CD4-positive, alpha-beta T cell treated with Interleukin-17A for 4 hours (primary cell): ENCODE measurements at regions not wholly inside any gene's neighbourhood (a gene's known extent, or its start where the extent isn't known, plus 50 kb on each side); places are given as distances from the start of the nearest gene placed in this dataset.
"Not testable (repeated sequence)": the region's sequence is repeated elsewhere in the genome, so short reads cannot be mapped to it uniquely, and the experiment has no call there.

Experiments
- DNase-seq: peaks from one replicate; pipeline ENCODE4 v3.0.0-alpha.2; 2020; ENCODE audit warnings: mixed read lengths

- no peak for DNase-seq
Observed at GRCh38 chr12:90589956-90590355, 365.0 kb downstream of the CCER1 start.

GRCh38 chr12:90585640-90586304, 369.2 kb downstream of the CCER1 start:
- no peak for DNase-seq

- DNase-seq = no peak
Observed at GRCh38 chr12:90576707-90577106, 378.3 kb downstream of the CCER1 start.

DNA sequence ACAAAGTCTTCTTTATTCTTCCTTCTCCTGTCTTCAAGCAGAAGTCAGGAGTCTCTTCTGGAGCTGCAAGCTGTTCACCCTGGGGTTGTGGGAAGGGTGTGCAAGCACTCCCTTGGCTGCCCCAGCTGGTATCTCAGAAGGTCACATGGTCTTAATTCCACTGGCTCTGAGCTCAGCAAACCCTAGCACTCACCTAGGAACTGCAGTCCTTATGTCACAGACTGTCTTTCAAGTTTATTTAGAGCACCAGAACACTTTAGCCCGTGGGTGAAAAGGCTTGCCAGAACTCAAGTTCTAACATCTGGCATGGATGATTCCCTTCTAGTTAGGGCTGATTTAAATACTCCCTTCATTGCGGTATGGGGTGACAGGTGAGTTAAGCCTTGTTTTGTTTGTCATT, 379.0 kb downstream of the CCER1 start:
- DNase-seq = no peak

- DNase-seq = no peak
Observed at GRCh38 chr12:90574676-90575075, 380.3 kb downstream of the CCER1 start.

DNA sequence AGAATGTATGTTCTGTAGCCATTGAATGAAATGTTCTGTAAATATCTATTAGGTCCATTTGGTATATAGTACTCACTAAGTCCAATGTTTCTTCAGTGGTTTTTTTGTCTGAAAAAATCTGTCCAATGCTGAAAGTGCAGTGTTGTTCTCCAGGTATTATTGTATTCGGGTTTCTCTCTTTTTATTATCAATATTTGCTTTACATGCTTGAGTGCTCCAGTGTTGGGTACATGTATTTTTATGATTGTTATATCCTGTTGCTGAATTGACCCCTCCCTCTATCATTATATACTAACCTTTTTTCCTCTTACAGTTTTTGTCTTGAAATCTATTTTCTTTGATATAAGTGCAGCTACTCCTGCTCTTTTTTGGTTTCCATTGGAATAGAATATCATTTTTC, 382.2 kb downstream of the CCER1 start:
- DNase-seq = no peak

GRCh38 chr12:90569685-90570084, 385.3 kb downstream of the CCER1 start:
- DNase-seq = no peak

GRCh38 chr12:90562671-90563070, 392.3 kb downstream of the CCER1 start:
- no peak for DNase-seq

DNA sequence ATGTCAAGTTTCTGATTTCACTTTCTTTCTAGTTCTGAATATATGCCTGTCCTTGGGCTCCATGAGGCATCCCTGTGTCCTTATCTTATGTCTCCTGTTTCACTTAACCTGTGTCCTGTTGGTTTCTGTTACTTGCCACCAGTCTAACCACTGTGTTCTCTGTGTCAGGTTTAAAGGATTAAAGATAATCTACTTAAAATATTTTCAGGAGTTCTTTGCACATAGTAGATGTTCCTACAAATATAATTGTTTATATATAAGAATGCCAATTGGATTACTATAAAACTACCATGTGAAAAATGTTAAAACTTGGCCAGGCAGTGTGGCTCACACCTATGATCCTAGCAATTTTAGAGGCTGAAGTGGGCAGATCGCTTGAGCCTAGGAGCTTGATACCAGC, 406.4 kb downstream of the CCER1 start:
- DNase-seq = no peak

- DNase-seq = no peak
Observed at GRCh38 chr12:90546511-90546910, 408.5 kb downstream of the CCER1 start.

DNA sequence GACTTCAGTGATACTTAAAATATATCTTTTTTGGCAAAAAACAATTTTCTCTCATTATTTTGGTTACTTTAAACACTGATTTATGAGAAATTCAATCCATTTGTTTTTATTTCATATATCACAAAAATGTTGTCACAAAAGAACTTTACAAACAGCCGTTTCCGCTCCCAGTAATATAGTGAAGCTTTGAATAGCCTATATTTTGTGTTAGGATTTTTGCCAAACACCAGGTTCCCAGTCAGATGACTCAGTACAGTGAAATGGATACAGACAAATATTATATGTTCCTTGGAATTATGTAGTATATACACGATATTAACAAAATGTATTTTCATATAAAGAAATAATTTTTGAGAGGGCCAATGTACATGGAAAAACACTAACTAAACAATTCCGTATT, 411.1 kb downstream of the CCER1 start:
- DNase-seq = no peak

GRCh38 chr12:90543374-90543773, 411.6 kb downstream of the CCER1 start:
- DNase-seq = no peak

GRCh38 chr12:90542852-90543251, 412.1 kb downstream of the CCER1 start:
- DNase-seq = not testable (repeated sequence)

- not testable (repeated sequence) for DNase-seq
Observed at GRCh38 chr12:90533828-90534227, 421.1 kb downstream of the CCER1 start.

DNA sequence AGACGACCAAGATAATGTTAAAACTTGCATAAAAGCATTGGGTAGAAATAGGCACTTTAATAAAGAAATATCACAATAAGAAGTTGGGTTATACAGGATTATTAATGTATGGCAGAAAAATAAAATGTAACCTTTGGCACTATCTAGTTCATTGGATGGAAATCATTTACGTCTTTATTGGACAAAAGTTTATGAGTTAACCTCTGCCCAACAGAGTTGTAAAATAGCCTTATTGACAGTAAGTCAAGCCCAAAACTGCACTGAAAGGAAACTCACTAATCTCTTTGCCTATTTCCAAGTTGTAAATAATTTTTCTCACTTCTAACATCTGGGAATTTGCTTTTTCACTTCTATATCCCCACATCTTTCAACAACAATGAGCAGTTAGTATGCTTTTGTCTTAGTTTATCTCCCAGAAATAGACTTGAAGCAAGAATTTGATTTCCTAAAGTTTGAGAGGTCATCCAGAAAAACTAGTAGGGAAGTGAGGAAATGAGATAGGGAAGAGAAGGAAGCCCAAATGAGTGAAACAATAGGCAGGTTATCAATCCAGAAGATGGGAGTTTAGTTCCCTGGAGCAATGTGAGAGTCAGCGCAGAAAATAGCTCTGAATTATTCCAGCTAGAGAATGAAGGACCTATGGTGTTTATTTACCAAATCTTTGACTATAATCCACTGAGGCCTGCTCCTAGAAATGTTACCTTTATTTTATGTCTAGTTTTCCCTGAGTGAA, 434.8 kb downstream of the CCER1 start:
- no peak for DNase-seq

GRCh38 chr12:90519285-90519684, 435.7 kb downstream of the CCER1 start:
- DNase-seq = no peak

GRCh38 chr12:90515199-90516175, 439.5 kb downstream of the CCER1 start:
- DNase-seq = no peak

DNA sequence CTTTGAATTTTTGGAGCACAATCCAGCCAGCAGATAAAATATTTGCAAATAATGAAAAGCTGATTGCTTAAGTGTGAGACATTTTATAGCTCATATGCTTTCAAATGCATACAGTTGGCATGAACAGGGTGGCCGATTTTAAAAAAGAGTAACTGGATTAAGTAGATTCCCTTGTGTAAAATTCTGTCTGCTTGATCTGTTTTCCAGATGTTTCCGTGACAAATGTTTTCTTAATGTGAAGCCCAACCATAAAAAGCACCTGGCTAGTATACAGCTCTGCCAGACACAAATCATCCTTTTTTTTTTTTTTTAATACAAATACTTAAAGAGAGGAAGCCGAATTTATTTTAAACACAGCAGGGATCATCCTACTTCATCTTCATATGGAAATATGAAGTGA, 440.7 kb downstream of the CCER1 start:
- no peak for DNase-seq

DNA sequence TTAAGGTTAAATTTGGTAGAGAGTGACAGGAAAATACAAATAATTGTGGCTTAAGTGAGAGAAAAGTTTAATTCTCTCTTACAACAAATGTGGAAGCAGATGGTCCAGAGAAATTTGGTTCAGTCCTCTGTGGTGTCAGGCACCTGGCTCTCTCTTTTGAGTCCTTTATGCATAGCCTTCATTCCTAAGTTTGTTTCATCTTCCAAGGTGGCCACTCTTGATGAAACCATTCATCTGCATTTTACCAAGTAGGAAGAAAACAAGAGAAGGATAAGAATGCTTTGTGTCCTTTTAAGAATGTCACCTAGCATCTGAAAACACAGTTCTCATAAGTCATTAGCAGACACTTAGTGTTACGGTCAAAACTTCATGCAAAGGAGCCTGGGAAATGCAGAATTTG, 442.5 kb downstream of the CCER1 start:
- DNase-seq = no peak

- no peak for DNase-seq
Observed at GRCh38 chr12:90510948-90511347, 444.0 kb downstream of the CCER1 start.

GRCh38 chr12:90504806-90505205, 450.2 kb downstream of the CCER1 start:
- no peak for DNase-seq

- DNase-seq = no peak
Observed at GRCh38 chr12:90502070-90502469, 452.9 kb downstream of the CCER1 start.

DNA sequence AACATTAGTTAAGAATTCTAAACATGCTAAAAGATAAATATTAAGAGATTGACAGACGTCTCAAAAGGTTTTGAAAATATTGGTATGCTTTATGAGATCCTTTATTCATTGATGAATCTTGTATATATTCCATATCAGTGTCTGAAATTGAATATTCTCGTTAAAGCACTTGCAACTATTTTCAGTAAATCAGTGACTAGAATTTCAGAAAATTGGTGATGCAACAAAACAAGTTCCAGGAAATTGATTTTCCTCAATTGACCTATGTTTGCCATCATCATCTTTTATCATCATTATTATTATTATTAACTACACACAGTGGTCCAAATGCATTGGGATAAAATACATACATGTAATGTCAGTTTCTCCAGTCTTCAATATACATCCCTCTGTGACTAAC, 453.6 kb downstream of the CCER1 start:
- no peak for DNase-seq

GRCh38 chr12:90499795-90500194, 455.2 kb downstream of the CCER1 start:
- DNase-seq = no peak
